AG04450 (cell line): ENCODE measurements at regions not wholly inside any gene's neighbourhood (a gene's known extent, or its start where the extent isn't known, plus 50 kb on each side); places are given as distances from the start of the nearest gene placed in this dataset.

Source experiments
- CTCF ChIA-PET: fragments of 300-600, 350-600 bp; formaldehyde crosslinking; extraction: SDS; loops from one replicate; lab custom pipeline; 2022; ENCODE audit warnings: antibody characterized with exemption, inconsistent platforms; lab: Charles Lee
- POLR2A ChIA-PET: fragments of 350-600 bp; formaldehyde crosslinking; extraction: SDS; loops from one replicate; lab custom pipeline; 2021; ENCODE audit warnings: antibody characterized with exemption, inconsistent platforms; lab: Yijun Ruan, JAX
- DNase-seq: peaks from one replicate; pipeline ENCODE4 v3.0.0-alpha.2; 2011; ENCODE audit warnings: low read depth, low spot score
- H3K27ac ChIP-seq: one replicate; pipeline ENCODE4 v1.5.1; 2012; ENCODE audit warnings: low read depth, low read length, control low read depth
- H3K27me3 ChIP-seq: one replicate; pipeline ENCODE4 v1.6.0; 2012; ENCODE audit warnings: low read length; ENCODE audit not compliant: control insufficient read depth, insufficient read depth
- H3K4me3 ChIP-seq: 2 replicates; pipeline ENCODE4 v1.5.1; 2011; ENCODE audit warnings: mild to moderate bottlenecking, low read depth, low read length, control low read depth
- H3K9me3 ChIP-seq: 2 replicates; pipeline ENCODE4 v1.5.1; 2012; ENCODE audit warnings: low read length; ENCODE audit not compliant: control insufficient read depth, insufficient read depth
- CTCF ChIP-seq: IDR thresholded peaks from 2 replicates; pipeline ENCODE4 v1.5.1; 2011; ENCODE audit warnings: low read depth, low read length, control low read depth, inconsistent platforms

- no peaks in the 10 kb centered on the region; the same call in 1 of the 2 replicates for H3K9me3 ChIP-seq
- CTCF ChIA-PET = no interaction called here
- POLR2A ChIA-PET = no interaction called here
- no peak overlapping the region for H3K27ac ChIP-seq
- no peak overlapping the region for H3K4me3 ChIP-seq
- DNase-seq = no peak
- H3K27me3 ChIP-seq = no peaks in the 10 kb centered on the region
- TF ChIP-seq CTCF = no peak
Observed at GRCh38 chr3:5523125-5523524, 335.6 kb downstream of the EDEM1 start.

GRCh38 chr3:5531039-5531438, 343.5 kb downstream of the EDEM1 start:
- H3K27me3 ChIP-seq = no peaks in the 10 kb centered on the region
- peaks cover 27% of the 10 kb centered on the region for H3K9me3 ChIP-seq
- no peak for DNase-seq
- H3K27ac ChIP-seq = no peak overlapping the region
- H3K4me3 ChIP-seq = no peak overlapping the region
- ChIA-PET POLR2A (no interaction called here), CTCF (no interaction called here)
- TF ChIP-seq CTCF = no peak

- Histone ChIP-seq H3K27ac (no peak overlapping the region), H3K9me3 (peaks cover 27% of the 10 kb centered on the region), H3K27me3 (no peaks in the 10 kb centered on the region), H3K4me3 (no peak overlapping the region)
- ChIA-PET POLR2A (no interaction called here), CTCF (no interaction called here)
- no peak for DNase-seq
- no peak for TF ChIP-seq CTCF
Observed at GRCh38 chr3:5531741-5532290, 344.3 kb downstream of the EDEM1 start.

- ChIA-PET POLR2A (no interaction called here), CTCF (no interaction called here)
- Histone ChIP-seq H3K9me3 (no peaks in the 10 kb centered on the region), H3K4me3 (no peak overlapping the region), H3K27ac (no peak overlapping the region), H3K27me3 (no peaks in the 10 kb centered on the region)
- DNase-seq = no peak
- no peak for TF ChIP-seq CTCF
Observed at GRCh38 chr3:5540532-5540931, 353.0 kb downstream of the EDEM1 start.

GRCh38 chr3:5542472-5542871, 355.0 kb downstream of the EDEM1 start:
- H3K9me3 ChIP-seq = peaks cover 6% of the 10 kb centered on the region
- ChIA-PET CTCF (no interaction called here), POLR2A (no interaction called here)
- TF ChIP-seq CTCF = no peak
- no peak overlapping the region for H3K4me3 ChIP-seq
- H3K27ac ChIP-seq = no peak overlapping the region
- H3K27me3 ChIP-seq = no peaks in the 10 kb centered on the region
- no peak for DNase-seq
